Epithelial cell of proximal tubule (primary cell): ENCODE measurements at regions not wholly inside any gene's neighbourhood (a gene's known extent, or its start where the extent isn't known, plus 50 kb on each side); places are given as distances from the start of the nearest gene placed in this dataset.

Source experiments
- DNase-seq: peaks from one replicate; pipeline ENCODE4 v3.0.0-alpha.2; 2011; ENCODE audit warnings: low read depth
- H3K4me3 ChIP-seq: 2 replicates; pipeline ENCODE4 v1.5.1; 2011; ENCODE audit warnings: low read depth, mild to moderate bottlenecking, low read length
- TF ChIP-seq, protein P1 (sequence below): conservative IDR thresholded peaks from 2 replicates; pipeline ENCODE4 v1.5.1; 2012; ENCODE audit warnings: low read depth, mild to moderate bottlenecking, low read length

DNA sequence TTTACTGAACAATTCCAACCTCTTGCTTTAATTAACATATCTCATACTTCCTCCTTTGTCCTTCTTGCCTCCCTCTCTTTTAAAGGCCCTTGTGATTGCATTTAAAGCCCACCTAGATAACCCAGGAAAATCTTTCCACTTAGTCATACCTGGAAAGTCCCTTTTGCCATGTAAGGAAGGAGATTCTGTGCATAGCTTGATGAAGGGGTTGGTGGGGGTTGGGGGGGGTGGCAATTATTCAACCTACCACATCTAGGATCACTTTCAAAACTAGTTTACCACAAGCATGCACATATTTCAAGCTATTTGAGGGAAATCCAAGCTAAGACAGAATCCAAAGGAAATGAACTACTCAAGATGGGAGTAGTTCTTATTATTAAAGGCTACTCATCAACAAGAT lies 249.1 kb upstream of the PTBP2 start:
- DNase-seq = no peak
- H3K4me3 ChIP-seq = no peak overlapping the region
- TF ChIP-seq, protein P1, sequence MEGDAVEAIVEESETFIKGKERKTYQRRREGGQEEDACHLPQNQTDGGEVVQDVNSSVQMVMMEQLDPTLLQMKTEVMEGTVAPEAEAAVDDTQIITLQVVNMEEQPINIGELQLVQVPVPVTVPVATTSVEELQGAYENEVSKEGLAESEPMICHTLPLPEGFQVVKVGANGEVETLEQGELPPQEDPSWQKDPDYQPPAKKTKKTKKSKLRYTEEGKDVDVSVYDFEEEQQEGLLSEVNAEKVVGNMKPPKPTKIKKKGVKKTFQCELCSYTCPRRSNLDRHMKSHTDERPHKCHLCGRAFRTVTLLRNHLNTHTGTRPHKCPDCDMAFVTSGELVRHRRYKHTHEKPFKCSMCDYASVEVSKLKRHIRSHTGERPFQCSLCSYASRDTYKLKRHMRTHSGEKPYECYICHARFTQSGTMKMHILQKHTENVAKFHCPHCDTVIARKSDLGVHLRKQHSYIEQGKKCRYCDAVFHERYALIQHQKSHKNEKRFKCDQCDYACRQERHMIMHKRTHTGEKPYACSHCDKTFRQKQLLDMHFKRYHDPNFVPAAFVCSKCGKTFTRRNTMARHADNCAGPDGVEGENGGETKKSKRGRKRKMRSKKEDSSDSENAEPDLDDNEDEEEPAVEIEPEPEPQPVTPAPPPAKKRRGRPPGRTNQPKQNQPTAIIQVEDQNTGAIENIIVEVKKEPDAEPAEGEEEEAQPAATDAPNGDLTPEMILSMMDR = no peak

DNA sequence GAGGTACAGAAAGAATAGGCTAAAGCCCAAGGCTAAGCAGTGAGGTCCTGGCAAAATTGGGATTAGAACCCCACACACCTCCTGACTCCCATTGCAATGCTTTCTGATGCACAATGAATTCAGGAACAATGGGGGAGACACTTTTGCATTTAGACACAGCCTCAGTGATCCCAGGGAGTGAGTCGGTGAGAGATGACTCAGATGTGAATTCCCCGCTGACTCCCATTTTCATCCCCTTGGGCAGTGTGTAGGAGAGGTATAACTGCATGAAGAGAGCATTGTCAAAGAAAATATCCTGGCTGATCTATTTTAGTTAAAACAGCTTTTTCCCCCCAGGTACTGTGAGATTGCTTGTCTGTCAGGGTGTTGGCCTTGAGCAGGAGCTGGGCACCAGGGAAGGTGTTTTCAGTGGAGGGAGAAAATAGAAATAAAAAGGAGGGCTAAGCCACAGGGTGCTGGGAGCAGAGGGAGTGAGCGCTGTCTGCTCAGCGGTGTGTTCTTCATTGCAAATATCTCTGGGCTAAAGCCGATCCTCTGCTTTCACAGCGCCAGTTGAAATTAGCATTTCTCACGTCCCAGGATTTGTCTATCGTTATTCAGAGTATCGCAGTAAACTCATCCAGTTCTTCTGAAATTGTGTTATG lies 247.7 kb upstream of the PTBP2 start:
- no peak overlapping the region for H3K4me3 ChIP-seq
- DNase-seq = no peak
- TF ChIP-seq, protein P1 = no peak

DNA sequence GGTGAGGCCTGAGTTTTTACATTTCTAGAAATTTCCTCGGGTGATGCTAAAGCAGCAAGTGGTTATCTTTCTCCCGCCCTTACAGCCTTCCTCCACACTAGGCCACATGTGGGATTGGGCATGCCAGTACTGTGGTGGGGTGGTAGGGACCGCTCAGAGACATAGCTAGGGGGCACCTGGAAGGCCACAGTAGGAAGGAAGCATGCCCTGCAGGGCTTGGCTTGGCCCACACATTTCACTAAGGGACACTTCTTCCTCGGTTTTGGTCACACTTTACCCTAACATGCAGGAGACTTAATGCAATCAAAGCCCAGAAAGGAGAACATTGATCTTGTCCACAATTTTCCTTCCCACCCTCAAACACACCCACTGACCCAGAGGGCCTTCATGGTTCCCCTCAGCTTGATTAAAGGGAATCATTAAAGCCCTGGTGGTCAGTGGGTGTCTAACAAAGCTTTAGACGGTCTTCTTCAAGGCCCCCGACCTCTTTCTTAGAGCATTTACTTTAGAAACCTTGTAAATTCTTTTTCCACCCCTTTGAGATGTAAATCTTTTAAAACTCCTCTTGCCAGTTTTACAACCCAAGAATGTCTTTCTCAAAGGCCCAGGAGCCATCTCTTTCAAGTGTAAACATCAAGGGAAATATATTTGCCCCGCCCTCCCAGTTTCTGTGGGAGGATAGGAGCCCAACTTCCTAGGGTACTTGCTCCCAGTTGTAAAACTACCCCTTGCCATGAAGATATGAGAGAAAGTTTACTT lies 246.4 kb upstream of the PTBP2 start:
- H3K4me3 ChIP-seq = no peak overlapping the region
- TF ChIP-seq, protein P1 = no peak
- DNase-seq = no peak

DNA sequence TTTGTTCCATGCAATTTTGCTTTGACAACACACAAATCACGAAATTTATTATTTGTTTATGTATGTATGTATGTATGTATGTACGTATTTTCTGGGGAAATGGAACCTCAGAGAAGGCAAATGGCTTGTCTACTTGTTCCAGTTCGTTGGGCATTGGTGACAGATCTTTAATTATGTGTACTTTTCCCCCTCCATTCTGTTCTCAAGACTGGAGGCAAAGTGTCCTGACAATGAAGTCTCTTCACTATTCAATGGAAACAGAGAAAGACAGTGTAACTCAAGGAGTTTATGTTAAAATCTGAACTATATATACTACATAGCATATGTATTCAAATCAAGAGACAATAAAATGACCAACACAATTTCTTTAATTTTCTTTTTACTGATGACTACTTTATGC lies 245.7 kb upstream of the PTBP2 start:
- no peak for DNase-seq
- TF ChIP-seq, protein P1 = no peak
- no peak overlapping the region for H3K4me3 ChIP-seq

DNA sequence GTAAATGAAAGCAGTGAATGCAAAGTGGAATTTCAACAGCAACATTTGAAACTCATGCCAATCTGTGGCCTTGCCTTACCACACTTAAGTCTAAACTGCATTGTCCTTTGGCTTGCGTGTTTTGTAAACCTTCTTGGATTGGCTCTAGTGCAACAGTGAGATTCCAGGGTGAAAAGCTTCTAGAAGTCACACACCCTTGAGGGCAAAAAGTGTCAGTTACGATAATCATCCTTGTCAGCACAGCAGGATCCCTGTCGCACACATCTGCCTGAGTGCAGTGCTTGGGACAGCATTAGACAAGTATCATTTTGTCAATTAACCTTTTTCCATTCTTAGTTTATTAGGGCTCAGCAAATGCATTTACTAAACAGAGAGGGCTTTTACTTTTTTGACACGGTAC lies 243.4 kb upstream of the PTBP2 start:
- H3K4me3 ChIP-seq = no peak overlapping the region
- TF ChIP-seq, protein P1 = no peak
- no peak for DNase-seq

DNA sequence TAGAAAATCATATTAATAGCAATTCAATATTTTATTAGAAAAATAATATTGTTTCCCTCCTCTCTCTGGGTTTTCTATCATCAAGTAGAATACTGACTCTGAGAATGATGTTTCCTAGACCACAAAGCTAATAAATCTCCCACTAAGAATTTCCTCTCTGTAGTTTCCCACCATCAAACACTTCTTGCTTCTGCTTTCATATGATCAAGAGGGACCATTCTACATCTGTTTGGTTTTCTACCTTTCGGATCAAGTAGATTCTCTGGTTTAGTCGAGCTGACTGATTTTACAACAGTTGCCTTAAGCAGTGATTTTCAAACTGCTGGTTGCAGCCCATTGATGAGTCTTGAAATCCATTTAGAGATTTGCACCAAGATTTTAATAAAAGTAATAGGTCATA lies 240.2 kb upstream of the PTBP2 start:
- H3K4me3 ChIP-seq = no peak overlapping the region
- TF ChIP-seq, protein P1 = no peak
- no peak for DNase-seq

DNA sequence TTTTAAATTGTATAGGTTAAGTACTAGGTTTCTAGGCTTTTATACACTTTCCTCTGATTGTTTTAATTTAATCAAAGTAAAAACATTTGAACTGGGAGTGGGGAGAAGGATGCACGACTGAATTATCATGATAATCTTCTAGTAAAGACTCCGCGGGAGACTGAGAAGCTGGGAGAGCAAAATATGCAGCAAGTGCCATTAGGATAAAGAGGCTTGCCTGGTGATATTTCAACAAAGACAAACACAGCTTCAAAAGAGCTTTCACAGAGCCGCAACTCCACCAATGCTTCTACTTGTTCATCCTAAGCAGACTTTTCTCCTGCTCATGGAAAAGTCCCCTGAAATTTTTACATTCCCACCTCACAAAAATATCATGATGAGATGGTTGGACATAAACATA lies 239.0 kb upstream of the PTBP2 start:
- H3K4me3 ChIP-seq = no peak overlapping the region
- TF ChIP-seq, protein P1 = no peak
- DNase-seq = no peak
